IgD-negative memory B cell (primary cell): ENCODE measurements at regions not wholly inside any gene's neighbourhood (a gene's known extent, or its start where the extent isn't known, plus 50 kb on each side); places are given as distances from the start of the nearest gene placed in this dataset.
A peak's percentile ranks its signal among the peaks of the same experiment; 100 is the strongest.

Experiments used
- H3K27ac Mint-ChIP-seq, 3 donors: one replicate each; pipeline ENCODE4 v1.8.0; 2020 to 2022; ENCODE audit warnings: mild to moderate bottlenecking in 3 of 3, mixed read lengths in 3 of 3, moderate library complexity in 1 of 3
- H3K27me3 Mint-ChIP-seq: one replicate; pipeline ENCODE4 v1.8.0; 2021; ENCODE audit warnings: mixed read lengths
- H3K36me3 Mint-ChIP-seq: one replicate; pipeline ENCODE4 v1.8.0; 2020; ENCODE audit warnings: mild to moderate bottlenecking, mixed read lengths
- H3K4me1 Mint-ChIP-seq, 3 donors: one replicate each; pipeline ENCODE4 v1.8.0; 2020 to 2022; ENCODE audit warnings: mixed read lengths in 3 of 3, mild to moderate bottlenecking in 1 of 3
- H3K4me3 Mint-ChIP-seq, 4 donors: one replicate each; pipeline ENCODE4 v1.8.0; 2020 to 2022; ENCODE audit warnings: mild to moderate bottlenecking in 4 of 4, mixed read lengths in 4 of 4, moderate library complexity in 3 of 4
- H3K9me3 Mint-ChIP-seq, 3 donors: one replicate each; pipeline ENCODE4 v1.8.0; 2020 to 2021; ENCODE audit warnings: mixed read lengths in 3 of 3, mild to moderate bottlenecking in 1 of 3

DNA sequence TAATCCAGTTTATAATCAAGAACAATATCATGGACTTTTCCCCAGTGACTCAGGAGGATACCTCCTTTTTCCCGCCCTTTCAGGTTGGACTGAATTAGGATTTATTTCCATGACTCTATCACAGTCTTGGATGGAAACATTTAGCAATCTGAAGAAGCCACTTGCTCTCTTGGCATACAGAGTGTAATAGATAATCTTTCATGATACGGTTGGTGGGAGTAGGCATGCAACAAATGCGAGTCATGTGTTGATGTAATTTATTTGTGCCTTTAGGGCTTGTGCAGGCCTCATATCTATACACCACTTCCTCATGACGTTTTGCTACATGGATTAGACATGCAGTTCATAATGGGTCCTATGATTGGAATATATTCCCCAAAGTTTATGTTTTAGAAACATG lies 54.2 kb upstream of the MCTP2 start:
- Mint-ChIP-seq H3K27ac (no peak overlapping the region), H3K4me1 (peaks cover 17 to 25% (median 19%) of the 10 kb centered on the region in 3 donors), H3K27me3 (peaks cover 30% of the 10 kb centered on the region), H3K9me3 (peaks cover 0 to 22% (median 1%) of the 10 kb centered on the region in 3 donors), H3K36me3 (no peaks in the 10 kb centered on the region), H3K4me3 (no peak overlapping the region)

DNA sequence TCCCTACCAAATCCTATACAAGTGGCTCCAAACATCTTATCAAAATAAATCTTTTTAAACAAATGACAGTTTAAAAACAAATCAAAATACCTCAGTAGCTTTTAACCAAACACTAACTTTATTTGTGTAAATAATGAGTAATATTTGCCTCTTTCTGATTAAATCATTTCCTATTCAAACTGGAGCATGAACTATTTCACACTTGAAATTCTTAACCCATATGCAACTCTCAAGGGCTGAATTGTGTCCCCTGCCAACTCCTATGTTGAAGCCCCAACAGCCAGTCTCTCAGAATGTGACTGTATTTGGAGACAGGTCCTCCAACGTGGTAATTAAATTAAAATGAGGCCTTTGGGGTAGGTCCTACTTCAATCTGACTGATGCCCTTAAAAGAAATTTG lies 55.9 kb upstream of the MCTP2 start:
- peaks cover 4% of the 10 kb centered on the region for H3K36me3 Mint-ChIP-seq
- peaks cover 35% of the 10 kb centered on the region for H3K27me3 Mint-ChIP-seq
- peaks cover 19 to 32% (median 19%) of the 10 kb centered on the region in 3 donors for H3K4me1 Mint-ChIP-seq
- no peak overlapping the region for H3K27ac Mint-ChIP-seq
- no peak overlapping the region for H3K4me3 Mint-ChIP-seq
- H3K9me3 Mint-ChIP-seq: peaks cover 0 to 22% (median 1%) of the 10 kb centered on the region in 3 donors

DNA sequence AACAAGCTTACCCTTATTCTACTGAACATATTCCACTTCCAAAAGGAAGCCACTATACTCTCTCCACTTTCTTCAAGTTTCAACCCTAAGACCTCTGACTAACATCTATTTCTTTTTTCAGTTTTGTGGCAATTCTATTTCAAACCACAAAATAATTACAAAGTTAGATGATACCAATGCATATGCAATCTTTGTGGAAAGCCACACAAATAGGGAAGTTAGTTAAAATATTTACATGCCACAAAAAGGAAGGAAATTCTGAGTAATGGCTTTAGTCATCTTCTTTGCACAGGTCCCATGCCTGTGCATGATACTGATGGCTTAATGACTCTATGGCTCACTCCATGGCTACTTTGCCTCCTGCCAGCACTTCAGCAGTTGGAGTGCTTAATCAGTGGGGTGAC lies 57.0 kb upstream of the MCTP2 start:
- H3K4me3 Mint-ChIP-seq: peak overlapping the region in 3 of 4 donors; percentile 3 to 55 (median 30)
- H3K27ac Mint-ChIP-seq: peak overlapping the region in 2 of 3 donors; percentile 18 to 78
- H3K36me3 Mint-ChIP-seq: peaks cover 4% of the 10 kb centered on the region

DNA sequence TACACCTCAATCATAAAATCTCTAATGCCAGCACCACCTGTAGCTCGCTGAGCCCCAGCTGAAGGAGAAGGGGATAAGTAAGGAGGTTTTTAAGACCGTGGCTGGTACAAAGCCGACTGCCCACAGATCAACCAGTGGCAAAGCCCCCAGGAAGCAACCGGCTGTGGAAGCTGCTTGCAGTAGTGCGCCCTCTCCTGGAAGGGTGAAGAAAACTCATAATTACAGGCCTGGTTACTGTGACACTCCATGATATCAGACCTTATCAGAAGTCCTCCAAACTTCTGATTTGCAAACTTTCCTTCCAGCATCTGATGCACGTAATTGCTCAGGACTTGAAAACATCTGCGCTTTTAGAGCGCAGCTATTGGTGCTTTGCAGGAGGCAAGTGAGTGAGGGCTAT lies 63.1 kb upstream of the MCTP2 start:
- peaks cover 4% of the 10 kb centered on the region for H3K36me3 Mint-ChIP-seq
- peaks cover 2 to 25% (median 4%) of the 10 kb centered on the region in 3 donors for H3K9me3 Mint-ChIP-seq
- peaks cover 7 to 18% (median 7%) of the 10 kb centered on the region in 3 donors for H3K4me1 Mint-ChIP-seq

More for the DNA sequence above, 57.0 kb upstream of the MCTP2 start:
- Mint-ChIP-seq H3K27me3 (peaks cover 33% of the 10 kb centered on the region), H3K4me1 (peaks cover 19 to 32% (median 19%) of the 10 kb centered on the region in 3 donors), H3K9me3 (peaks cover 0 to 22% (median 1%) of the 10 kb centered on the region in 3 donors)

DNA sequence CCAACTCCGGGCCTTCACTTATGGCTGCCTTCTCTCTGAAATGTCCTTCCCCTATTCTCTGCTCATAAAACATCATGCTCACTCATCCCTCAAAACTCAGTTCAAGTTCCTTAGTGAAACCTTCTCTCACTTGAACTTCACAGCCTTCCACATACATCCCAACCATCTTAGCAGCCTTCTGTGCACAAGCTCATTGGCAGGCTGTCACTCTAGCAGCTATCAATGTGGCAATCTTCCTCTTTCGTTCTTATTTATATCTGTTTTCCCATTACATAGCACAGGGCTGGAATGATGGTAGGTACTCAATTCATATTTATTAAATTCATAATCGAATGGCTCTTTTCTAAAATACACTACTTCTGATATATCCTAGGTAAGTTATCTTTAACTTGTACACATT lies 66.4 kb upstream of the MCTP2 start:
- Mint-ChIP-seq H3K4me1 (peaks cover 0 to 1% (median 0%) of the 10 kb centered on the region in 3 donors), H3K27ac (no peak overlapping the region), H3K9me3 (peaks cover 2 to 16% (median 2%) of the 10 kb centered on the region in 3 donors), H3K4me3 (no peak overlapping the region), H3K36me3 (no peaks in the 10 kb centered on the region), H3K27me3 (peaks cover 2% of the 10 kb centered on the region)

More for the DNA sequence above, 63.1 kb upstream of the MCTP2 start:
- Mint-ChIP-seq H3K27ac (no peak overlapping the region), H3K27me3 (peaks cover 15% of the 10 kb centered on the region), H3K4me3 (no peak overlapping the region)

DNA sequence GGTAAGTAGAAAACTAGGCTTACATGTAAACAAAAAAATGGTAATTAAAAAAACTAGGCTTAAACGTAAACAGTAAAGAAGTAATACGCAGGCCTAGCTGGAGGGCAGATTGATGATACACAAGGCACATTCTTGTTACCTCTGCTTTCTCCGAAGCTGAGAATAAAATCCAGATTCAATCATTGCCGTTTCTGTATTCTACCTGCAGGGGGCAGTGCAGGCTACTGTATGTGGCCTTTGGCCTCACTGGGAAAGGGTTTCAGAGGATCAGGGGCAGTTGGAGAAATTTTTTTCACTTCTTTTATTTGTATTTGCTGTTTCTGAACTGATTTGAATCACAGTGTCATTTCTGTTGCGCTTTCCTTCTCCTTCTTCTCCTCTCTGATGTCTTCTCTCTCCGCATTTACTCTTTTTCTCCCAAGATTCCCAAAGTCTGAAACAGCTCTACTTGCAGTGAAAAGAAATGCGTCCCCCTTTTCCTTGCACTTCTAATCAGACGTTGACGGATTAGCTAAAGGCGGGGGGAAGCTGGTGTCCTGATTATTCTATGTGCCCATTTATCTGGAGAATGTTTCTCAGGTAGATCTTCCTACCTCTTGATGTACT lies 67.1 kb upstream of the MCTP2 start:
- Mint-ChIP-seq H3K36me3 (no peaks in the 10 kb centered on the region), H3K27ac (no peak overlapping the region), H3K4me1 (peaks cover 0 to 1% (median 0%) of the 10 kb centered on the region in 3 donors), H3K27me3 (peaks cover 2% of the 10 kb centered on the region), H3K4me3 (no peak overlapping the region), H3K9me3 (peaks cover 2 to 16% (median 2%) of the 10 kb centered on the region in 3 donors)

DNA sequence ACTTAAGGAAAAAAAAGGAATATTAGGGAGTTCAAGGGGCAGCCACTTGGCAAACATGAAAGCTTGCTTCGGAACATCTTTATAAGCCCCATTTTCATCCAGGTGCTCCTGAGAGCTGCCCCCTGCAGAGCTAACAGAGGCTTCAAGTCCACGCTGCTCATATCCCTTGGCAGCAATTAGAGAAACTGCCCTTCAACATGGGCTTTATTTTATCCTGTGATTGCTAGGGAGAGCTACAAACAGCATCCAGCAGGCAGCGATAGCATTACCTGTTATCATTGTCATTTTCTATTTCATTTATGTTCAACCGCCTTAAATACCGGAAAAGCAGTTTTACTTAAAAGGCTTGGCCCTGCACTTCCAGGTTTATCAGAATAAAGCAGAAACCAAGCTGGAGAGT lies 68.4 kb upstream of the MCTP2 start:
- no peak overlapping the region for H3K27ac Mint-ChIP-seq
- H3K27me3 Mint-ChIP-seq: peaks cover 2% of the 10 kb centered on the region
- peaks cover 2 to 16% (median 2%) of the 10 kb centered on the region in 3 donors for H3K9me3 Mint-ChIP-seq
- H3K4me1 Mint-ChIP-seq: peaks cover 0 to 1% (median 0%) of the 10 kb centered on the region in 3 donors
- no peaks in the 10 kb centered on the region for H3K36me3 Mint-ChIP-seq
- no peak overlapping the region for H3K4me3 Mint-ChIP-seq

DNA sequence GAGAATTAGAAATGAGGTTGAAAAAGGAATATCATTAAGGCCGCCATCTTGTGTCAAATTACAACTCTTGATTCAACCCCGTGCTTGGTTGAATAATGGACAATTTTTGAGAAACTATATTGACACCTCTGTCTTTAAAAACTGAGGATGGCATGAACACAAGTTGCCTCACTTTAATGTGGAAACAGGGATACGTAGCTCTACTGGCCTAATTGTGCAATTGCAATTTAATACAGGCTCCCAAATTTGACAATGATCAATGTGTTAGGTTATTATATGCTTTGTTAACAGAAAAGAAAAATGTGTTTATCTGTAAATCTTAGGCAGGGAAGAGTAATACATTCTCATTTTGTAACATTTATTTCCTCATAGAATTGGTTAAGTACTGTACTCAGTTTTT lies 77.1 kb upstream of the MCTP2 start:
- Mint-ChIP-seq H3K27ac (no peak overlapping the region), H3K36me3 (no peaks in the 10 kb centered on the region), H3K9me3 (peaks cover 0 to 7% (median 0%) of the 10 kb centered on the region in 3 donors), H3K27me3 (peaks cover 9% of the 10 kb centered on the region), H3K4me3 (no peak overlapping the region), H3K4me1 (no peaks in the 10 kb centered on the region)

DNA sequence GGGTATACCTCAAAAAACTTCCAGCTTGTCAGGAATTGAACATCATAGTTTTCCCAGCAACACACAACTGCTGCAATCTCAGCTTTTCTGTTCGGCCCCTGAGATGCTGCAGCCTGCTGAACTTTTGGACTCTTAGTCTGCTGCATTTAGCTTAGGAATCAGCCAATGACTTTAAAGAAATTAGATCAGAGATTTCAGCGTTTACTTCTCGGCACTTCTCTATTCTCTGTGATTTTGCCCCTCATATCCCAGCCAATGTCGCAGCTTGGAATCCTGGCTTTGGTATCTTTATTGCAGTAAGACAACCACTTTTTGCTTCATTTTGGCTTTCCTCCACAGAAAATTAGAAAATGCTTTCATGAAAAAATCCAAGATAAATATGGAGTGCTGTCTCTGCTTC lies 86.3 kb upstream of the MCTP2 start:
- peaks cover 2% of the 10 kb centered on the region for H3K36me3 Mint-ChIP-seq
- H3K27me3 Mint-ChIP-seq: peaks cover 13% of the 10 kb centered on the region
- no peak overlapping the region for H3K27ac Mint-ChIP-seq
- peaks cover 4 to 13% (median 4%) of the 10 kb centered on the region in 3 donors for H3K9me3 Mint-ChIP-seq
- H3K4me3 Mint-ChIP-seq: no peak overlapping the region
- no peaks in the 10 kb centered on the region for H3K4me1 Mint-ChIP-seq

DNA sequence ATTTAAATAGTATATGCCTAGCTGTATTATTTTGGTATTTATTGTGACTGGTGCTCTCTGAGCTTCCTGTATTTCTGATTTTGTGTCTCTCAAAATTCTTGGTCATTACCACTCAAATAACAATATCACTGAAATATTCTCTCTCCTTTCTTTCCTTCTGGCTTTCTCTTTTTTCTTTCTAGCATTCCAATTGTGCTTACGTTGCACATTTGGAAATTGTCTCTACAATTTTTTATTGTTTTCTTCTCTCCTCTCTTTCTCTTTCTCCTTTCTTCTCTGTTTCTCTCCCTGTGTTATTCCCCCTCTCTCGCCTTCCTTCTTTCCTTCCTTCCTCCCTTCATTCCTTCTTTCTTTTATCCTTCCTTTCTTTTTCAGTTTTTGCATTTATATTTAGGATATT lies 89.6 kb upstream of the MCTP2 start:
- peak overlapping the region in 1 of 3 donors; percentile 73 for H3K27ac Mint-ChIP-seq
- peaks cover 2% of the 10 kb centered on the region for H3K36me3 Mint-ChIP-seq
- H3K4me3 Mint-ChIP-seq: no peak overlapping the region
- peaks cover 4 to 8% (median 4%) of the 10 kb centered on the region in 3 donors for H3K9me3 Mint-ChIP-seq
- H3K27me3 Mint-ChIP-seq: peaks cover 16% of the 10 kb centered on the region
- H3K4me1 Mint-ChIP-seq: no peaks in the 10 kb centered on the region

DNA sequence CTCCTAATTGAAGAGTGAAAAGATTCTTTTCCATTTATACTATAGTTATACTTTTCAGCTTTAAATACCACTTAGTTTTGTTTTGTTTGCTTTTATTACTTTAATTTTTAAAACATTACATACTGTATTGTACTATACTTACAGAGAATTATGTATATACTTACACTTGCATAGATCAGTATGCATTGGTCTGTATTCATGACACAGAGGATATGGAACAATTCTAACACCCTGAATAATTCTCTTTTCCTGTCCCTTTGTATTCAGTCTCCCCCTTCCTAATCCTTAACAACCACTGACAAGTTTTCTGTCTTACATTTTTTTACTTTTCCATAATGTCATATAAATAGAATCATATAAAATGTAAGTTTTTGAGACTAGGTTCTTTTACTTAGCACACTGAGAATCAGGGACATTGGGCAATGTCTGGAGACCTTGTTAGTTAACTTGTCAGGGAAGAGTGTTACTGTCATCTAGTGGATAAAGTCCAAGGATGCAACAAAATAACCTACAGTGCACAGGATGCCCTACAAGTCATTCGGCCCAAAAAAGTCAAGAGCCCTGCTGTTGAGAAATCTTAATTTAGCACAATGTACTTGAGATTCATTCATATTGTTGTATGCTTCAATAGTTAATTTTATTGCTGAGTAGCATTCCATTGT lies 95.7 kb upstream of the MCTP2 start:
- H3K27ac Mint-ChIP-seq: no peak overlapping the region
- no peaks in the 10 kb centered on the region for H3K9me3 Mint-ChIP-seq
- H3K27me3 Mint-ChIP-seq: peaks cover 11% of the 10 kb centered on the region
- no peaks in the 10 kb centered on the region for H3K36me3 Mint-ChIP-seq
- no peak overlapping the region for H3K4me3 Mint-ChIP-seq
- no peaks in the 10 kb centered on the region for H3K4me1 Mint-ChIP-seq

DNA sequence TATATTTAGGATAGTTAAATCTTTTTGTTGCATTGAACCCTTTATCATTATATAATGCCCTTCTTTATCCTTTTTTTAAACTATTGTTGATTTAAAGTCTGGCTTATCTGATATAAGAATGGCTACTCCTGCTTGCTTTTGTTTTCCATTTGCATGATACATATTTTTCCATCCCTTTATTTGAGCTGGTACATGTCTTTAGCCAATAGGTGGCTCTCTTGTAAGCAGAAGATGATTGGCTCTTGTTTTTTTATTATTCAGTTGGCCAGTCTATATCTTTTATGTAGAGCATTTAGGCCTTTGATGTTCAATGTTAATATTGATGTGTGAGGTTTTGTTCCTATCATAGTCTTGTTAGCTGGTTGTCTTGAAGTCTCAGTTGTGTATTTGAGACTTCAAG lies 99.5 kb upstream of the MCTP2 start:
- Mint-ChIP-seq H3K4me3 (no peak overlapping the region), H3K9me3 (no peaks in the 10 kb centered on the region), H3K27me3 (peaks cover 4% of the 10 kb centered on the region), H3K27ac (no peak overlapping the region), H3K4me1 (no peaks in the 10 kb centered on the region), H3K36me3 (no peaks in the 10 kb centered on the region)

DNA sequence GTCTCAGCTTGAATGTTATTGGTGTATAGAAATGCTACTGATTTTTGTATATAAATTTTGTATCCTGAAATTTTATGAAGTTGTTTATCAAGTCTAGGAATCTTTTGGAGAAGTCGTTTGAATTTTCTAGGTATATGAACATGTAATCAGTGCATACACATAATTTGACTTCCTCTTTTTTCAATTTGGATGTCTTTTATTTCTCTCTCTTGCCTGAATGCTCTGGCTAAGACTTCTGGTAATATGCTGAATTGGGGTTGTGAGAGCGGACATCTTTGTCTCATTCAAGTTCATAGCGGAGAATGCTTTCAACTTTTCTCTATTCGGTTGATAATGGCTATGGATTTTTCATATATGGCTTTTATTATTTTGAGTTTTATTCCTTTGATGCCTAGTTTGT lies 100.9 kb upstream of the MCTP2 start:
- no peak overlapping the region for H3K4me3 Mint-ChIP-seq
- H3K36me3 Mint-ChIP-seq: no peaks in the 10 kb centered on the region
- peaks cover 4% of the 10 kb centered on the region for H3K27me3 Mint-ChIP-seq
- H3K27ac Mint-ChIP-seq: no peak overlapping the region
- no peaks in the 10 kb centered on the region for H3K4me1 Mint-ChIP-seq
- H3K9me3 Mint-ChIP-seq: no peaks in the 10 kb centered on the region

DNA sequence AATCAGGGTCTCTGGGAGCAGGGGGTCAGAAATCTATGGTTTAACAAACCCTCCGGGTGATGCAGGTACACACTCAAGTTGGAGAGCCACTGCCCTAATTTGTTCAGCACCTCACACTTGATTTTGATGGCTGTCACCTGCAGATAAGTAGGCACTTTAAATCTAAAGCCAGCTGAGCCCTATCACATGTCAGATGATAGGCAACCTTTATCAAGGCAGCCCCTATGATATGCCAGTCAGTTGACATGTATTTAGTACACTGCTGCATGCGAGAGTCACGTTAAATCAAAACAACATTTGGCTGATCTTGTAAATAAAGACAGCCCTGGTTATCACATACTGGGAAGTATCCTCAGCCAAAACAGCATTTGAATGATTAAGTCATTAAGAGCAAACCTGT lies 104.4 kb upstream of the MCTP2 start:
- no peaks in the 10 kb centered on the region for H3K36me3 Mint-ChIP-seq
- no peak overlapping the region for H3K4me3 Mint-ChIP-seq
- peaks cover 2% of the 10 kb centered on the region for H3K27me3 Mint-ChIP-seq
- H3K27ac Mint-ChIP-seq: no peak overlapping the region
- peaks cover 0 to 2% (median 0%) of the 10 kb centered on the region in 3 donors for H3K9me3 Mint-ChIP-seq
- no peaks in the 10 kb centered on the region for H3K4me1 Mint-ChIP-seq

DNA sequence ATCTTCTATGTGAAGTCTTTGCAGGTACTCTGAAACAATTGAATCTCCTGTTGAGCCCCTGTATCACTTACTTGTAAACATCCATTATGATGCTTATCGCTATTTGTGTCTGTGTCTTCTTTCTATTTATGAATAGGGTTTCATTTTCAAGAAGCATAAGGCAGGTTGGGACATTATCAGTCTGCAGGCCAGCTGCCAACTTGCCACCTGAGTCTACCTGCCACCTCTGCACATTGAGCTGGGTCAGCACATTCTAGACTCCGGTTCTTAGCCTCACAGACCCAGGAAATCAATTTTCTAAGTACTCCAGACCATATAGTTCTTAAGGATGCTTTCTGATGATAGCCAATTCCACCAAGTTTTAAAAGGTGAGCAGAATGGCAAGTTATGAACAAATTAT lies 105.7 kb upstream of the MCTP2 start:
- no peak overlapping the region for H3K27ac Mint-ChIP-seq
- H3K36me3 Mint-ChIP-seq: no peaks in the 10 kb centered on the region
- no peaks in the 10 kb centered on the region for H3K4me1 Mint-ChIP-seq
- H3K4me3 Mint-ChIP-seq: no peak overlapping the region
- H3K27me3 Mint-ChIP-seq: no peaks in the 10 kb centered on the region
- peaks cover 0 to 2% (median 0%) of the 10 kb centered on the region in 3 donors for H3K9me3 Mint-ChIP-seq

DNA sequence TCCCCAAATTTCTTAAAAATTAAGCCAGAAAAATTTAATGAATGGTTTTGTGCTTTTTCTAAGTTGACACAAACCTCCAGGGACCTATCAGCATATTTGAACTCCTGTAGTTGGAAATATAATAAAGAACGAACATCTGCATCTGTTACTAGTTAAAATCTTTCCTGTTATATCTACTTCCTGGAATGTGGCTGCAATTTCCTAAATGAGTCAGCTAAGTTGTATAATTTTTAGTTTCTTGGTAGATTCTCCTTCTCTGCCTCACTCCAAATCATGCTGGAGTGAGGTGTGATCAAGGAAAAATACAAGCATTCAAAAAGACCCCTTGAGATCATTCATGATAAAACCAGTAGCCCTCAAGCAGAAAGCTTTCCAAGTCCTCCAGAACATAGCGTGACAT lies 106.2 kb upstream of the MCTP2 start:
- Mint-ChIP-seq H3K27ac (no peak overlapping the region), H3K4me3 (no peak overlapping the region)

More for the DNA sequence above, 106.2 kb upstream of the MCTP2 start:
- Mint-ChIP-seq H3K36me3 (no peaks in the 10 kb centered on the region), H3K4me1 (no peaks in the 10 kb centered on the region), H3K27me3 (no peaks in the 10 kb centered on the region), H3K9me3 (peaks cover 0 to 2% (median 0%) of the 10 kb centered on the region in 3 donors)
